ENCODE measurements at regions not wholly inside any gene's neighbourhood (a gene's known extent, or its start where the extent isn't known, plus 50 kb on each side); places are given as distances from the start of the nearest gene placed in this dataset.

DNA sequence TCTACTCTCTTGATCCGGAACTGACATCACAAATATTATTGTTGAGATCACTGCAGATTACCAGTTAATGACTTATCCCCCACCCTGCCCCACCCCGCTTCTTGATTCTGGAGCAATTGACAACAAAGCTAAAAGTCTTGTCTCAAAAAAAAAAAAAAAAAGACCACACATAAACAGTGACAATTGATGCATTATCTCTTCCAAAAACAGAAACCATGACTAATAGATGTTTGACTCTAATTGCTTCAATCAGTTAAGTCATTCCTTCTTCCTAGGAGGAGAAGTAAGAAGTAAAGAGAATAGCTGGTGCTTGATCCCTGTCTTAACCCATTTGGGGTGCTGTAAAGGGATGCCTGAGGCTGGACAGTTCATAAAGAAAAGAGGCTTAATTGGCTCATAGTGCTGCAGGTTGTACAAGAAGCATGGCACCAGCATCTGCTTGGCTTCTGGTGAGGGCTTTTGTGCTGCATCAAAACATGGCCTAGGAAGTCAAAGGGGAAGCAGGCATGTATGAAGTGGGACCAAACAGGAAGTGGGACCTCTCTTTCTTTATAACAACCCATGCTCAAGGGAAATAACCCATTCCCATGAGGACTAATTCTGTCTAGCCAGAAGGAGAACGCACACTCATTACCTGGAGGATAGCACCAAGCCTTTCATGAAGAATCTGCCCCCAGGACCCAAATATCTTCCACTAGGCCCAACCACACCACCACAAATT lies 158.7 kb downstream of the TMEM167A start:
- H3K4me3 ChIP-seq = no peak overlapping the region
- H3K9me3 ChIP-seq = peaks cover 7% of the 10 kb centered on the region
- H3K36me3 ChIP-seq = no peaks in the 10 kb centered on the region
- DNase-seq = no peak
- H3K27me3 ChIP-seq = no peaks in the 10 kb centered on the region

DNA sequence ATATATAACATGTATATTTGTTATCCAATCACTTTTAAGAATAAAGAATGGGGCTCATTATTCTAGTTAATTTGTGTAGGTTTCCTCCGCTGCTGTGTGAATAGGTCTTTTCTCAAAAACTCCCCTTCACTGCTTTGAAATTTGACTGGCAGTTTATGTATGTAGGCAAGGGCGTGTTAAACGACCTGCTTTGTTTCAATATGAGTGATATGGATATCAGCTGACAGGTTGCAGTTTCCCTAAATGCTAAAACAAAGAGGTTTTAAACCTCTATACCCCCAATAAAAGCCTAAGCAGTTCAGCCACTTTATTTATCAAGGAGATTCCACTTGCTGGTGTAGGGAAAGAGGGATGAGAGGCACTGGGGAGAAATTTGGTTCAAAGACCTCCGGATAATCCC lies 159.6 kb downstream of the TMEM167A start:
- Histone ChIP-seq H3K9me3 (peaks cover 7% of the 10 kb centered on the region), H3K36me3 (no peaks in the 10 kb centered on the region), H3K27me3 (no peaks in the 10 kb centered on the region), H3K4me3 (no peak overlapping the region)
- DNase-seq = no peak

DNA sequence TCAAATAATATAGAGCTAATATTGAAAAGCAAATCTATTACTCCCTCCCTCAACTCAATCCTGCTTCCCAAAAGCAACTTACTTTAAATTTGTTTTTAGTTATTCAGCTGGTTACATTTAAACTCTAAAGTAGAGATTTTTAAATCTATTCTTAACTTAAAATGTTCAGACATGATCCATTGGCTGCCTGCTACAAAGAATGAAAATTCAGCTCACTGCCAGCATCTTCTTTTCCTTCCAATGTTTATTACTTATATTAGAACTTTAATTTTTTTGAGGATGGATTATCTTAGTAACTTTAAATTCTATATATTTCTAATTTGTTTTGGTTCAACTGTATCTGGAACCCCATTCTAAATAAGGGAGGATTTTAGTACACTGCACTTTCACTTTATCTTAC lies 163.2 kb downstream of the TMEM167A start:
- Histone ChIP-seq H3K27me3 (no peaks in the 10 kb centered on the region), H3K9me3 (peaks cover 7% of the 10 kb centered on the region), H3K36me3 (no peaks in the 10 kb centered on the region), H3K4me3 (no peak overlapping the region)
- DNase-seq = no peak

DNA sequence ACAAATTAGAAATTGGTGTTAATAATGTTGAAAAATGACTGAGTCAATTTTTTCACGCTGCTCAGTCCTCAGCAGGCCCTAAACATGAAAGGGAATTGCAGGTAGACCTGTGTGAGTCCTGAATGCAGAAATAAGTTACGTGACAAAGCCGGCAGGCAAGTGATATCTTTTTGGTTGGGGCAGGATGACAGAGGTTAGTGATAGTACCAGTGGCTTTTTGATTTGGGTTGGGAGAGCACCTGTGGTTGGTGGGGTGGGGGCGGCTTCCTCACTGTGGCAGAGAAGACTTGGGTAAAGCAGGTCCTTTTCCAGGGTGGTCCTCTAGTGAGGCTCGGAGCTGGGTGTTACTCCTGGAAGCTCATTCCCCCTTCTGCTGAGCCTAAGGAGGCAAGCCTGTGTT lies 164.7 kb downstream of the TMEM167A start:
- Histone ChIP-seq H3K36me3 (no peaks in the 10 kb centered on the region), H3K27me3 (no peaks in the 10 kb centered on the region), H3K4me3 (no peak overlapping the region), H3K9me3 (peaks cover 7% of the 10 kb centered on the region)
- no peak for DNase-seq

DNA sequence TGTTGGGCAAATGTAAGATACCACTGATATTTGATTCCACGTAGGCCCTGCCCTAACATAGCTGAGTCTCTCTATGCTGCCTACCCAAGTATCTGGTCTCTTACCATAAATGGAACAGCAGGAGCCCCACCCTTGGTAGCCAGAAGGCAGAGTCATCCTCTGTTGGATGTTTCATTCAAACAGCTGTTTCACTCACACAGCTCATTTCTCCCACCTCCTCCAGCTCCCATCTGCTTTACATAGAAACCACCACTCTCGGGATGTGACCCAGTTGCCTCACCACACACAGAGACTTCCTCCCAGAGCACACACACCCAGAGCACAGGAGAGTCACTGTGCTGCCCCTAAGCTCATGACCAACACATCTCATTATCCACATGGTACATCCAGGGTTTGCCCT lies 165.3 kb downstream of the TMEM167A start:
- Histone ChIP-seq H3K36me3 (no peaks in the 10 kb centered on the region), H3K27me3 (no peaks in the 10 kb centered on the region), H3K9me3 (peaks cover 7% of the 10 kb centered on the region), H3K4me3 (no peak overlapping the region)
- DNase-seq = no peak

DNA sequence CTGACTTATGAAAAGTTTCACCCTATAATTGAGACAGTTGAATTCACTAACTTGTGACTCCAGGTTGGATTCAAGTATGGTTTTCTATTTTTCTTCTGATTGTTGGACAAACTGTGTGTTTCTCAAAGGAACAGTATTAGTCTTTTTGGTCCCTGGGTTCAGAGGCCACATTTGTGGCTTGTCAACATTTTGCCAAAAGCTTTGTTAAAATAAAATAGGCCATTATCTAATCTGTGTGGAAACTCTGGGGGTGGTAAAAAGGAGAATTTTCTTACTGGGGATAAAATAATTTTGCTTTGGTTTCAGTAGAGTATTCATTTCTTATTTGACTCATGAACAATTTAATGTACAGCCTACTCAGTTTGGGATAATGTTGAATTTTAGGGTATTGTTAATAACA lies 166.3 kb downstream of the TMEM167A start:
- no peak overlapping the region for H3K4me3 ChIP-seq
- peaks cover 2% of the 10 kb centered on the region for H3K9me3 ChIP-seq
- H3K27me3 ChIP-seq = no peaks in the 10 kb centered on the region
- DNase-seq = no peak
- no peaks in the 10 kb centered on the region for H3K36me3 ChIP-seq

DNA sequence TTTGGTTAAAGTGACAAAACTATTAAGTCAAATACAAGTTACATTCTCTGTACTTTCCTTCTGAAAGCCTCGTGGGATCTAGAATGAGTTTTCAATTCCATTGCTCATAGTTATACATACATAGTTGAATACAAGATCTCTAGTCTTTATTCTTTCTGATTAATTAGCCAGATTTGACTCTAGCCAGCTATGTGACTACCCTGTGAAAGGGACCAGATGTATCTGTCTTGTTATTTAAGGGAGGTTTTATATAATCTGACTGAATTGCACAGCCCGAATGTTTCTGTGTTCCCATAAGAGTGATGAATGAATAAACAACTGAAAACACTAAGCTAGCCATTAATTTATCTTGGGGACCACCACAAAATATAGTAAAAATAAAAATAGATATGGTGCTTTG lies 166.7 kb downstream of the TMEM167A start:
- DNase-seq = no peak
- H3K4me3 ChIP-seq = no peak overlapping the region
- H3K27me3 ChIP-seq = no peaks in the 10 kb centered on the region
- H3K36me3 ChIP-seq = no peaks in the 10 kb centered on the region
- H3K9me3 ChIP-seq = no peaks in the 10 kb centered on the region

DNA sequence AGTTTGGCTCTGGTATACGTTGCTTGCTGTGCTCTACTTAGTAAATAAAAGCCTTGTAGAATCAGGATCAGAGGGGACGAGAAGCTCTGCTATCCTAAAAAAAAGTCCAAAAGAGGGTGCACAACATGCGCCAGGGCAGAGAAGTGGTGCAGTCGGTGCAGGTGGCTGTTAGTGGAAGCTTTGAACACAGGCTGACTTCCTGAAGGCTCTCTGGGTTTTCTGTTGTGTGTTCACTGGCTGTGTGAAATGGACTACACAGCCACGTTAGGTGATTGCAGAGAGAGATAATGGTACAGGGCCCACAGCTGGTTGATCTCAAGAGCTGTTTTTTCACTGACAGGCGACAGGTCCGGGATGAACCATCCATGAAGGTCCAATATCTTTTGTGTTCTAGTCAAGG lies 167.4 kb downstream of the TMEM167A start:
- DNase-seq = no peak
- H3K36me3 ChIP-seq = no peaks in the 10 kb centered on the region
- no peaks in the 10 kb centered on the region for H3K27me3 ChIP-seq
- H3K9me3 ChIP-seq = no peaks in the 10 kb centered on the region
- no peak overlapping the region for H3K4me3 ChIP-seq

DNA sequence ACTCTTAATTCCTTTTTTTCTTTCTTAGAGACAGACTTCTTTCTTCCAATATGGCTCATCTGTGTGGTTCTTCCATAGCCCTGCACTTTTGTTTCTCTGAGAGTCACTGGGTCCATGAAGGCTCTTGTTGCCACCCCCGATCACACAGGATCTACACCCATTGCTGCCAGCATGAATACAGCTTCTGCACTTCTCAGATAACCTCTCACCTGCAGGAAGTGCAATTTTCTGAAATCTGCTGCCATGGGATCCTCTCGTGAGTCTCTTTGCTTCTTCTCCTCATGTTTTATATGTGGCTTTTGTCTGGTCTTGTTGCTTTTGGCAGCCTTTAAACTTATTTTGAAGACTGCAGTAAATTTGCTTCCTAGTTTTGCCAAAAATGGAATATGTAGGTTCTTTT lies 171.2 kb downstream of the TMEM167A start:
- no peaks in the 10 kb centered on the region for H3K36me3 ChIP-seq
- H3K4me3 ChIP-seq = no peak overlapping the region
- no peaks in the 10 kb centered on the region for H3K27me3 ChIP-seq
- H3K9me3 ChIP-seq = peaks cover 7% of the 10 kb centered on the region
- no peak for DNase-seq

DNA sequence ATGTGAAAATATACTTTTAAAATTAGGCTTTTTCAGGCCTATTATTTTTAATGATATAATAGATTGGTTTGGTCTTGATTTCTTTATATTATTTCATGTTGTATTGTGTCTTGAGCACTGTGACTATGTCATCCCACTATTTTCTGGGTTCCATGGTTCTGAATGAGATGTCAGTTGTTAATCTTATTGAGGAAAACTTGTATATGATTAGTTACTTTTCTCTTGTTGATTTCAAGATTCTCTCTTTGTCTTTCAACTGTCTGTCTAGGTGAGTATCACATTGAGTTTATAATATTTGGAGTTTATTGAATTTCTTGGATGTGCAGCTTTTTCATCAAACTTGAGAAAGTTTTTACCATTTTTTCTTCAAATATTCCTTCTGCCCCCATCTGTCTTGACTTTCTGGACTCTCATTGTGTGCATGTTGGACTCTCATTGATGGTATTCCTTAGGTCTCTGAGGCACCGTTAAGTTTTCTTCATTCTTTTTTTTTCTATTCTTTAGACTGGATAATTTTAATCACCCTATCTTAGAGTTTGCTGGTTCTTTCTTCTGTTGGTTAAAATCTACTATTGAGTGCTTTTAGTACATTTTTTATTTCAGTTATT lies 175.8 kb downstream of the TMEM167A start:
- peaks cover 7% of the 10 kb centered on the region for H3K9me3 ChIP-seq
- H3K27me3 ChIP-seq = no peaks in the 10 kb centered on the region
- no peak overlapping the region for H3K4me3 ChIP-seq
- DNase-seq = no peak
- H3K36me3 ChIP-seq = no peaks in the 10 kb centered on the region

DNA sequence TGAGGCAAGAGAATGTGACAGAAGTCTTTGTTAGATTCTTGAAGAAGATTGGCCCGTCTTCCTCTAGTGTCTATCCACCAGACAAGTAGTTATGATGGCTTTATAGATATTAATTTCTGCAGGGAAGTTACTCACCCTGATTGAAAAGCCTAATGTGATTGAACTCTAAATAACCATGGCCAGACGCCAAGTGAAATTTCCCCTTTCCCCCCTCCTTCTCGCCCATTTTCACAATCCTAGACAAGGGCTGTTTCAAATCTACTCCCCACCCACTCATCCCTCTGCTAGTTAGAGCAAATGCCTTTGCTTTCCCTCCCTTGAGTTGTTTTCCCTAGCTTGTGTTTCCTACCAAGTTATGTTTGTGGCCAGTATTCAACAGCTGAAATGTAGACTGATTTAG lies 182.5 kb downstream of the TMEM167A start:
- DNase-seq = no peak
- Histone ChIP-seq H3K9me3 (no peaks in the 10 kb centered on the region), H3K27me3 (no peaks in the 10 kb centered on the region), H3K36me3 (no peaks in the 10 kb centered on the region), H3K4me3 (no peak overlapping the region)

DNA sequence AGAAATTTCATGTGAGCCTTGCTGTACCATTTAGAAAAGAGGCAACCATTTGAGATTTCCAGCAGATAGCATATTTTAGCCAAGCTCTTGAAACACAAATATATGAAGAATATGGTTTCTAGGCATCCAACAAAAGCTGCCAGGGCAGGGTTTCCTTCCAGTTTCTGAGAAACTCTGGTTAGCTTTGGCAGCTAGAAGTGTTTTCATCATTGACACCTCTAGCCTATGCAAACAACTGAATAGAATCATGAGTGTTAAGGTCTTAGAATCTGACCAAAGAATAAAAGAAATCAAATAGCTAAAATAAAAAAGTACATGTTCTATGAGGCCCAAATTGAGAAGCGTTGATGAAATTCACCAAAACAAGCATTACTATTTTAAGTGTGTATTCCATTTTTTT lies 188.1 kb downstream of the TMEM167A start:
- H3K27me3 ChIP-seq = no peaks in the 10 kb centered on the region
- no peak overlapping the region for H3K4me3 ChIP-seq
- no peaks in the 10 kb centered on the region for H3K36me3 ChIP-seq
- peak; percentile 7 for DNase-seq
- H3K9me3 ChIP-seq = no peaks in the 10 kb centered on the region

DNA sequence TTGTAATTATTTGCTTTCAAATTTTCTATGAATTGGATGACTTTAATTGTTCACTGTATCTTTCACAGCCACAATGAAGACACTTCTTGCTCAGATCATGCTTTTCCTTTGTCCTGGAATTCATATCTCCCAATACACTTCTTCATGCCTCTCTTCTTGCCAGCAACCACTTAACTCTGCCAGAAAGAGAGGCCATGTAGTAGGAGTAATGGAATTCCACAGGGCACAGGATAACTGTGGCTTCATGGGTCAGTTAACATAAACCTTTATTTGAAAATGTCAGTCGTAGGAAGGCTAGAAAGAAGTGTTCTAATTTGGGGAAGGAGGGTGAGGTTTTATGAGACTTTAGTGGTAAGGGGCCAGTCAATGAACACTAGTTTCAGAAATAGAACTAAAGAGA lies 190.3 kb downstream of the TMEM167A start:
- no peaks in the 10 kb centered on the region for H3K36me3 ChIP-seq
- peak; percentile 6 for DNase-seq
- H3K27me3 ChIP-seq = no peaks in the 10 kb centered on the region
- no peaks in the 10 kb centered on the region for H3K9me3 ChIP-seq
- no peak overlapping the region for H3K4me3 ChIP-seq

DNA sequence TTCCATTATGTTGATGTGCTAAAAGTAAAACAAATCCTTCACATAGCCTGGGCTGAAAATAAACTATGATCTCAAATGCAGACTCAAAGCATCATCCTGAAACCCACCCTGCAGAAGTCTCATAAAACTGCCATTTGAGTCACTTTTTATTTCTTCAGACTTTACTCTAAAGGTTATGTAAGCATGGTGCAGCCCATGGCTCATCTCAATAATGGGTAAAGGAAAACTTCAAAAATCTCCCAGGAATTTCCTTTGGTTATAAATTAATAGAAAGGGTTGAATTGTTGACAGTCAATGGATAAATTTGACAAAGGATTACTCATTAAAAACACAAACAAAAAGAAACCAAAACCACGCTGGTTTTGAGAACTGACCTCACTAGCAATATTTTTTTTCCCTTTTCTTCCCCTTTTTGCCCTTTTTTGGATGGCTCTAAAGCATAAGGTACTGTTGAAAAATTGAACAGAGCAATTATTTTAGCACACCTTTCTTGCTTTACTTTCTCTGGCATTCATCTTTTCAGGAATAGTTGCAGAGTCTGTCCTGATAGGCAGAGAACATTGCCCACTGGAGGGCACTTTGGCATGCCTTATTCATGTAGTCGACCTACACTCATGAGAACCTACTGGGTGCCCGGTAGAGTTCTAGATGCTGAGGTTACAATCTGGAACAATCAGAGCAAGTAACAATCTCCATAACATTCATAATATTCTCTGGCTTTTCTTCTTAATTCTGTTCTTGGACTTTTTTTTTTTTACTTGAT lies 191.4 kb downstream of the TMEM167A start:
- Histone ChIP-seq H3K4me3 (no peak overlapping the region), H3K27me3 (no peaks in the 10 kb centered on the region), H3K36me3 (no peaks in the 10 kb centered on the region), H3K9me3 (no peaks in the 10 kb centered on the region)
- DNase-seq = no peak

DNA sequence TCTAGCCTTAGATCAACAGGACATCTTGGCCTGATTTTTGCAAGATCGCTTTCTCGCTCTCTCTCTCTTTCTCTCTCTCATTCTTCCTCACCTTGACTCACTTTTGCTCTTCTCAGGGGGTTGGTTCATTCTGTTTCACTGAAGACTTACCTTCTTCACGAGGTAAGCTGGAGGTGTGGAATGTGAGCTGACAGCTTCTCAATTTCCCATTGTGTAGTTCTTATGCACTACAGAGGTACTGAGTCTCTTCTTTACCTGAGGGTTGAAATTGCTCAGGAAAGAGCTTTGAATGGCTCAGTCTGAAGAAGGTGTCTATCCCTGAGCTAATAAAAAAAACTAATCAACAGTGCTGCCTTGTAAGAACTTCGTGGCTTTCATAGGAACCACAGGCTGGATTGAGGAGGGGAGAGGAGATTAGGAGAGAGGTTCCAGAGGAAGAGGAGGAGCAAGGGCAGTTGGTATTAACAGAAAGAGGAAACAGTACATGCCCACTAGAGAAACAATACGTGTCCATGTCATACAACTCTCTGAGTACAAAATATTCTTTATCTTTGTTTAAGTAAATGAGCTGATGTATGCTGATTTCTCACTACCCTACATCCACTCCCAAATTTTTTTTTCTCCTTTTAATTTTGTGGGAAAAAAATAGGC lies 192.2 kb downstream of the TMEM167A start:
- no peak for DNase-seq
- H3K36me3 ChIP-seq = no peaks in the 10 kb centered on the region
- H3K9me3 ChIP-seq = no peaks in the 10 kb centered on the region; the same call in 1 of the 2 replicates
- no peaks in the 10 kb centered on the region for H3K27me3 ChIP-seq
- H3K4me3 ChIP-seq = no peak overlapping the region

DNA sequence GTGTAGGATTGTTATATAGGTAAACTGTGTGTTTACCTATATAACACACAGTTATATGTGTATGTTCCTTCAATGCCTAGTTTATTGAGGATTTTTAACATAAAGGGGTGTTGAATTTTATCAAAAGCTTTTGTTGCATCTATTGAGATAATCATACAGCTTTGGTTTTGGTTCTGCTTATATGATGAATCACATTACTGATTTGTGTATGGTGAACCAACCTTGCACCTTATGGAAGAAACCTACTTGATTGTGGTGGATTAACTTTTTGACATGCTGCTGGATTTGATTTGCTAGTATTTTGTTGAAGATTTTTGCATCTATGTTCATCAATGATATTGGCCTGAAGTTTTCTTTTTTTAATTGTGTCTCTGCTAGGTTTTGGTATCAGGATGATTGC lies 194.9 kb downstream of the TMEM167A start:
- Histone ChIP-seq H3K4me3 (no peak overlapping the region), H3K9me3 (peaks cover 3% of the 10 kb centered on the region), H3K27me3 (no peaks in the 10 kb centered on the region), H3K36me3 (no peaks in the 10 kb centered on the region)
- no peak for DNase-seq

DNA sequence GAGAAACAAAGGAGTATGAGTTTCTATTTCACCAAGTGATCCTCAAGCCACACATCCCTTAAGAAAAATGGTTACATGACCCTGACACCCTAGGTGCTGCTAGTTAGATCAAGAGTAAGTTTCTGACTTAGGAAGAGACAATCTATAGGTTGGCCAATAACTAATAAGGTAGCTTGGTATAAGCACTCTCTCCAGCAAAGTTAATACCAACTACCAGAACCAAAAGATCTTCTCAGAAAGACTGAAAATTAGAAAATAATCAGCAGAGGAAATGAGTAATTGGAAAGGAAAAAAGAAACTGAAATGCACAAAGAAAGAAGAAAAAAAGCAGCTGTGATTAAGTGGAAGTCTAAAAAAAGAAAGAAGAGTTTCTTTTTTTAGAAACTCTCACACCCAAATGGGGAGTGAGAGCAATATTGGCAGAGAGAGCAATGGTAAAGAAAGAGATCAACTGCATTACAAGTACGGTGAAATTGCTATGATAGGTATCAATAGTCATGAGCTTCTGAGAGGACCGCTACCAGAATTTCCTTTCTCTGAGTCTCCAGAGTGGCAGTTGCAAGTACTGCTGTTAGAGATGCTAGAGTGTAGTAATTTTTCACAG lies 195.5 kb downstream of the TMEM167A start:
- Histone ChIP-seq H3K9me3 (peaks cover 4% of the 10 kb centered on the region), H3K36me3 (no peaks in the 10 kb centered on the region), H3K4me3 (no peak overlapping the region), H3K27me3 (no peaks in the 10 kb centered on the region; the same call in 1 of the 2 replicates)
- no peak for DNase-seq

Data from MG63 (cell line).